HepG2 (cell line): ENCODE measurements at regions not wholly inside any gene's neighbourhood (a gene's known extent, or its start where the extent isn't known, plus 50 kb on each side); places are given as distances from the start of the nearest gene placed in this dataset.

ENCODE experiments used
- ATAC-seq: fragments of 200-7000 bp; cut with Tn5 transposase; 3 replicates; pipeline ENCODE4 v1.9.1; 2020; ENCODE audit warnings: mild to moderate bottlenecking, moderate library complexity
- BruUV-seq: library from RNA; stranded (reverse); fragments of 400-500 nt; replicated peaks from 2 replicates; lab custom pipeline; 2021; lab: Mats Ljungman, UMichigan
- CTCF ChIA-PET: fragments of 300-600 bp; formaldehyde crosslinking; extraction: SDS; loops from one replicate; lab custom pipeline; 2021; ENCODE audit warnings: low total read pairs, inconsistent platforms, low intra/inter-chr PET ratio; lab: Yijun Ruan, JAX
- POLR2A ChIA-PET: fragments of 350-600 bp; sonication (Branson Sonifier 250); formaldehyde crosslinking; loops from one replicate; lab custom pipeline; 2020; ENCODE audit warnings: antibody characterized with exemption, inconsistent platforms; lab: Yijun Ruan, JAX
- DNase-seq: peaks from one replicate; pipeline ENCODE4 v3.0.0-alpha.2; 2015; ENCODE audit warnings: low spot score
- FAIRE-seq: peaks from 3 replicates; lab custom pipeline; 2011; peaks lifted over from hg19 to GRCh38; lab: Jason Lieb, UNC
- H2AFZ ChIP-seq: one replicate; pipeline ENCODE4 v1.6.1; 2011; ENCODE audit warnings: low read length, inconsistent platforms
- H3K27ac ChIP-seq: fragments of 300-600 bp; 3 replicates; pipeline ENCODE4 v1.8.0; 2011; ENCODE audit warnings: mixed run types, mild to moderate bottlenecking, mixed read lengths, low read length, inconsistent platforms; ENCODE audit not compliant: insufficient read depth; ENCODE audit errors: extremely low read length
- H3K27me3 ChIP-seq, 2 experiments: fragments of 200-600 bp in 1 of 2; 2 replicates in 1 of 2; 3 replicates in 1 of 2; pipeline versions ENCODE4 v1.6.0 to v1.8.0; 2011; ENCODE audit warnings: low read length in 2 of 2, mild to moderate bottlenecking in 2 of 2, moderate library complexity in 2 of 2, inconsistent platforms in 1 of 2; ENCODE audit not compliant: insufficient read depth in 2 of 2, control insufficient read depth in 1 of 2
- H3K36me3 ChIP-seq, 2 experiments: fragments of 200-600 bp in 1 of 2; replicated peaks in 1 of 2; 2 replicates in 1 of 2; 3 replicates in 1 of 2; pipeline versions ENCODE4 v1.5.1 to v1.8.0; 2011; ENCODE audit warnings: low read length in 2 of 2, inconsistent platforms in 1 of 2; ENCODE audit not compliant: insufficient read depth in 2 of 2, control insufficient read depth in 1 of 2
- H3K4me1 ChIP-seq: 2 replicates; pipeline ENCODE4 v1.5.1; 2012; ENCODE audit warnings: low read length, inconsistent platforms; ENCODE audit not compliant: insufficient read depth
- H3K4me2 ChIP-seq: 2 replicates; pipeline ENCODE4 v1.6.0; 2011; ENCODE audit warnings: low read depth, low read length, inconsistent platforms
- H3K4me3 ChIP-seq, 3 experiments: fragments of 200-600 bp in 1 of 3; sonication (generic), shearing (Covaris generic) in 1 of 3; replicated peaks in 1 of 3; 2 replicates each; pipeline ENCODE4 v1.5.1; 2011 to 2016; ENCODE audit warnings: low read length in 3 of 3, inconsistent platforms in 2 of 3, low read depth in 2 of 3, mild to moderate bottlenecking in 2 of 3, control low read depth in 1 of 3, mixed read lengths in 1 of 3; ENCODE audit not compliant: insufficient read depth in 1 of 3
- H3K79me2 ChIP-seq: one replicate; pipeline ENCODE4 v1.6.1; 2011; ENCODE audit warnings: low read length, inconsistent platforms; ENCODE audit not compliant: insufficient read depth
- H3K9ac ChIP-seq: 2 replicates; pipeline ENCODE4 v1.6.0; 2011; ENCODE audit warnings: mild to moderate bottlenecking, low read depth, low read length, inconsistent platforms; ENCODE audit not compliant: insufficient read depth
- H3K9me3 ChIP-seq: 2 replicates; pipeline ENCODE4 v1.5.1; 2012; ENCODE audit warnings: mild to moderate bottlenecking, low read length
- H4K20me1 ChIP-seq: 2 replicates; pipeline ENCODE4 v1.6.0; 2011; ENCODE audit warnings: inconsistent platforms, mild to moderate bottlenecking, low read length, moderate library complexity; ENCODE audit not compliant: insufficient read depth
- ARID2 ChIP-seq: sonication (generic); formaldehyde crosslinking; IDR thresholded peaks from 2 replicates; pipeline ENCODE4 v1.8.1; 2022; ENCODE audit warnings: mild to moderate bottlenecking, missing genetic modification reagents, borderline replicate concordance
- ARNT2 ChIP-seq: sonication (generic); formaldehyde crosslinking; IDR thresholded peaks from 2 replicates; pipeline ENCODE4 v1.8.0; 2022; ENCODE audit warnings: mild to moderate bottlenecking, low read depth, missing genetic modification reagents, moderate library complexity
- CEBPB ChIP-seq: IDR thresholded peaks from 2 replicates; pipeline ENCODE4 v1.6.1; 2011; ENCODE audit warnings: low read depth, low read length, improper control_type of control experiment, borderline replicate concordance
- CEBPG ChIP-seq: IDR thresholded peaks from 2 replicates; pipeline ENCODE4 v1.6.1; 2016
- FOXJ3 ChIP-seq: sonication (generic); formaldehyde crosslinking; IDR thresholded peaks from 2 replicates; pipeline ENCODE4 v1.4.0; 2020; ENCODE audit warnings: missing genetic modification reagents, mild to moderate bottlenecking, borderline replicate concordance
- GATA4 ChIP-seq: sonication (generic); IDR thresholded peaks from 2 replicates; pipeline ENCODE4 v1.6.1; 2016; ENCODE audit warnings: antibody characterized with exemption, low read depth, borderline replicate concordance
- GATAD2A ChIP-seq: IDR thresholded peaks from 2 replicates; pipeline ENCODE4 v1.6.1; 2016
- HNF4A ChIP-seq: sonication (generic); formaldehyde crosslinking; IDR thresholded peaks from 2 replicates; pipeline ENCODE4 v1.4.0; 2020; ENCODE audit warnings: missing genetic modification reagents
- KAT2B ChIP-seq: fragments of 150-350 bp; IDR thresholded peaks from 2 replicates; pipeline ENCODE4 v1.6.1; 2014; ENCODE audit warnings: low read depth, low read length, borderline replicate concordance
- NR2F6 ChIP-seq, 2 experiments: IDR thresholded peaks; 2 replicates each; pipeline ENCODE4 v1.6.1; 2016; ENCODE audit warnings: antibody characterized with exemption in 1 of 2, mild to moderate bottlenecking in 1 of 2
- PHF8 ChIP-seq: sonication (generic); formaldehyde crosslinking; IDR thresholded peaks from 2 replicates; pipeline ENCODE4 v1.5.0; 2020; ENCODE audit warnings: missing genetic modification reagents
- PRDM10 ChIP-seq: sonication (generic); formaldehyde crosslinking; IDR thresholded peaks from 2 replicates; pipeline ENCODE4 v1.4.0; 2020; ENCODE audit warnings: low read depth, missing genetic modification reagents
- SOX6 ChIP-seq, 2 experiments: fragments of 450-650 bp in 1 of 2; sonication (generic) in 1 of 2; formaldehyde crosslinking in 1 of 2; IDR thresholded peaks; 2 replicates each; pipeline versions ENCODE4 v1.4.0 to v1.6.1; 2017 to 2020; ENCODE audit warnings: antibody characterized with exemption in 1 of 2, mild to moderate bottlenecking in 1 of 2, missing genetic modification reagents in 1 of 2
- SRSF1 ChIP-seq: fragments of 200-400 bp; formaldehyde crosslinking; optimal IDR thresholded peaks from 2 replicates; pipeline ENCODE3; 2017; ENCODE audit warnings: mild to moderate bottlenecking, low read depth, low read length, moderate library complexity
- SUZ12 ChIP-seq: fragments of 150-350 bp; IDR thresholded peaks from 2 replicates; pipeline ENCODE4 v1.6.1; 2014; ENCODE audit warnings: low read depth, low read length
- TEAD2 ChIP-seq: sonication (generic); formaldehyde crosslinking; IDR thresholded peaks from 2 replicates; pipeline ENCODE4 v1.9.0; 2021; ENCODE audit warnings: missing genetic modification reagents
- ZNF276 ChIP-seq: sonication (generic); formaldehyde crosslinking; IDR thresholded peaks from 2 replicates; pipeline ENCODE4 v1.4.0; 2020; ENCODE audit warnings: mild to moderate bottlenecking, low read depth, missing genetic modification reagents
- ZNF570 ChIP-seq: sonication (generic); formaldehyde crosslinking; IDR thresholded peaks from 2 replicates; pipeline ENCODE4 v1.4.0; 2020; ENCODE audit warnings: mild to moderate bottlenecking, missing genetic modification reagents, borderline replicate concordance
- ZNF850 ChIP-seq: sonication (generic); formaldehyde crosslinking; conservative IDR thresholded peaks from 2 replicates; pipeline ENCODE4 v1.9.0; 2021; ENCODE audit warnings: mild to moderate bottlenecking, missing genetic modification reagents
- WGBS: methylation state at CpG from one replicate; pipeline ENCODE4 v1.1.6; 2017; ENCODE audit warnings: low lambda C conversion rate; 5-methylcytosine and 5-hydroxymethylcytosine counted together
- in situ Hi-C: cut with HindIII; loops from 2 replicates; pipeline ENCODE4 v1.10.0; 2017; ENCODE audit warnings: low pct_unique_long_range_greater_than_20kb; ENCODE audit not compliant: extremely low pct_ligation_motif_present
- intact Hi-C: fragments of 100-400 bp; cut with micrococcal nuclease; formaldehyde crosslinking; loops from one replicate; pipeline ENCODE4 v1.10.0; 2022; ENCODE audit not compliant: unreplicated experiment

- H3K27ac ChIP-seq: no peak overlapping the region
- no peak overlapping the region for H3K4me3 ChIP-seq
- no peak overlapping the region for H2AFZ ChIP-seq
- ChIA-PET CTCF (no interaction called here), POLR2A (no interaction called here)
- H3K79me2 ChIP-seq: no peaks in the 10 kb centered on the region
- no peak overlapping the region for H3K4me2 ChIP-seq
- H3K9ac ChIP-seq: no peak overlapping the region
- intact Hi-C loops (no loop called here), in situ Hi-C loops (no loop called here)
- WGBS: 0% methylated on average over 2 of the region's 3 CpGs
- DNase-seq: peak; percentile 41
- no peaks in the 10 kb centered on the region for H3K36me3 ChIP-seq
- FAIRE-seq: peak; percentile 74
- TF ChIP-seq ARNT2: no peak
- no peak for TF ChIP-seq TEAD2
- no peak for TF ChIP-seq SOX6 (IDR thresholded peaks at IDR 0.05)
- TF ChIP-seq SOX6 (CRISPR knock-in tag; IDR thresholded peaks at IDR 0.05): peak; percentile 52
- TF ChIP-seq KAT2B: no peak
- TF ChIP-seq SUZ12: no peak
- TF ChIP-seq CEBPB: peak; percentile 84
- TF ChIP-seq GATA4: no peak
- peak; percentile 30; the same call in 1 of the 2 replicates for TF ChIP-seq NR2F6 (IDR thresholded peaks at IDR 0.05)
- TF ChIP-seq NR2F6 (CRISPR knock-in tag; IDR thresholded peaks at IDR 0.05): no peak
- TF ChIP-seq CEBPG: peak; percentile 65; the same call in 1 of the 2 replicates
- TF ChIP-seq GATAD2A (CRISPR knock-in tag): 0 out of 2 replicates have a peak, but pooled peaks have one; percentile 18
- TF ChIP-seq ZNF570 (CRISPR knock-in tag): no peak
- no peak for TF ChIP-seq ZNF850
- peak; percentile 33; the same call in 1 of the 2 replicates for TF ChIP-seq HNF4A (CRISPR knock-in tag)
- TF ChIP-seq SRSF1: no peak
- TF ChIP-seq PRDM10 (CRISPR knock-in tag): no peak
- no peak for TF ChIP-seq ARID2 (CRISPR knock-in tag)
- no peak for TF ChIP-seq ZNF276 (CRISPR knock-in tag)
- no peak for TF ChIP-seq PHF8 (CRISPR knock-in tag)
- no peak for TF ChIP-seq FOXJ3 (CRISPR knock-in tag)
- H4K20me1 ChIP-seq: no peaks in the 10 kb centered on the region
- peak; percentile 75 for ATAC-seq
- H3K27me3 ChIP-seq: no peaks in the 10 kb centered on the region
- H3K9me3 ChIP-seq: no peaks in the 10 kb centered on the region
- BruUV-seq: no TSS peak
- H3K4me1 ChIP-seq: peaks cover 9% of the 10 kb centered on the region; the same call in 1 of the 2 replicates
These were observed 55.6 kb downstream of the RHOXF2B start for GRCh38 chrX:120021927-120022326.
